GM21825 (cell line): ENCODE measurements at regions not wholly inside any gene's neighbourhood (a gene's known extent, or its start where the extent isn't known, plus 50 kb on each side); places are given as distances from the start of the nearest gene placed in this dataset.

Experiments
- ATAC-seq: cut with Tn5 transposase; IDR thresholded peaks from one replicate; pipeline ENCODE4 v1.9.1; 2021; ENCODE audit warnings: mild to moderate bottlenecking, moderate library complexity; ENCODE audit not compliant: unreplicated experiment

GRCh38 chr12:92615086-92615485 is 87.7 kb upstream of the PLEKHG7 start:
- ATAC-seq, result no peak

- no peak for ATAC-seq
These were observed 88.3 kb upstream of the PLEKHG7 start for GRCh38 chr12:92614502-92614901.

GRCh38 chr12:92614001-92614400 is 88.8 kb upstream of the PLEKHG7 start:
- no peak for ATAC-seq

GRCh38 chr12:92612611-92613010 is 90.2 kb upstream of the PLEKHG7 start:
- ATAC-seq, result no peak

DNA sequence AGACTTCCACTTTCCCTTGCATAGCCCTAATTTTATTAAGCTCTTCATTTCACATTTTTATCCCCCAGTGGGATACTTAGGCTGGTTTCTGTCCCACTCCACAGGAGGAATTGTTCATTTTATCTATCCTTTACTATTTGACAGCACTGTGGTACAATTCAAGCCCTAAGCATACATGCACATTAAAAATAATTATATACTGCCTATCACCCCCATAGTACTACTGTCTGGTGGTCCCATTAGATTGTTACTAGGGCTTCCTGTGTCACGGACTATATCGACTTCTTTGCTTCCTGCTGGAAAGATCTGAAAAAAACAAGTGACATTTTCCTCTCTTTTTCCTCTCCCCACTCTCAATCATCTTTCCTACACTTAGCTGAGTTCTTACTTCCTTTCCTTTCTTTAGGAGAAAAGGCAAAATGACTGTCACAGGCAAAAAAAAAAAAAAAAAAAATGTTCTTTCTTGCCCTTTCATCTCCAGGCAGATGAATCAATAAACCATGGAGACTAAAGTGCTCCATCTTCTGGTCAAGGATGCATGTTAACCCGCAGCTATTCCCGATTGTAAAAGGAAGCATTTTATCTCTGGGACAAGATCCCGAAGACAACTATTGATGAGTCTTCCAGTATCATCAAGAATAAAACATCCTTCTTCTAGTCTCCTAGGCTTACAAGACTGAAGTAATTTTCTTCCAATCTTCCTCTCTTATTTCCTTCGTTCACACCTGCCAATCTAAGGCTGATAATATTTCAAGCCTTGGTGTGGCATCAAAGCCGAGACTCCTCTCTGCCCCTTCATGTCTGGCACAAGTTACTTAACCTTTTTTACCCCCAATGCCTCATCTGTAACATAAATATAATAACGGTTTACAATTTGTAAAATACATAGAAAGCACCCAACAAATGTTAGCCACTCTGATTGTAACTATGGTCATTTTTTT is 94.4 kb upstream of the PLEKHG7 start:
- ATAC-seq, result no peak

DNA sequence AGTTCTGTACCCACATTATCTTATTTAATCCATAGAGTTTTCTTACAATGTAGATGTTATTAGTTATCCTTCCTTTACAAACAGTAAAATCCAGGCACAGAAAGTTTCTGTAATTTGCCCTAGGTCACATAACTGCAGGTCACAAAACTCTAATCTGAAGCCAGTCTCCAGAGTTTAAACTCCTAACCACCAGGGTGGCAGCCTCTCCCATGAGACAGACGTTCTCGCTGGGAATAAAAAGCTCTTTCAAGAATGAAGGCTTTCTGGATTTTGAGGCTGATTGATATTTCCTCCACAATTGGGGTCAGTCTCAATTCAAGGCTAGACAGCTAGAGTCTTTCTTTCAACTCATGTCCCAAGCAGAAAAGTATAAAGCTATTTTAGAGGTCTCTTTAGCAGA is 95.8 kb upstream of the PLEKHG7 start:
- ATAC-seq, result no peak

- no peak for ATAC-seq
These were observed 97.1 kb upstream of the PLEKHG7 start for GRCh38 chr12:92605621-92606170.

- no peak for ATAC-seq
These were observed 98.0 kb upstream of the PLEKHG7 start for GRCh38 chr12:92604786-92605185.

DNA sequence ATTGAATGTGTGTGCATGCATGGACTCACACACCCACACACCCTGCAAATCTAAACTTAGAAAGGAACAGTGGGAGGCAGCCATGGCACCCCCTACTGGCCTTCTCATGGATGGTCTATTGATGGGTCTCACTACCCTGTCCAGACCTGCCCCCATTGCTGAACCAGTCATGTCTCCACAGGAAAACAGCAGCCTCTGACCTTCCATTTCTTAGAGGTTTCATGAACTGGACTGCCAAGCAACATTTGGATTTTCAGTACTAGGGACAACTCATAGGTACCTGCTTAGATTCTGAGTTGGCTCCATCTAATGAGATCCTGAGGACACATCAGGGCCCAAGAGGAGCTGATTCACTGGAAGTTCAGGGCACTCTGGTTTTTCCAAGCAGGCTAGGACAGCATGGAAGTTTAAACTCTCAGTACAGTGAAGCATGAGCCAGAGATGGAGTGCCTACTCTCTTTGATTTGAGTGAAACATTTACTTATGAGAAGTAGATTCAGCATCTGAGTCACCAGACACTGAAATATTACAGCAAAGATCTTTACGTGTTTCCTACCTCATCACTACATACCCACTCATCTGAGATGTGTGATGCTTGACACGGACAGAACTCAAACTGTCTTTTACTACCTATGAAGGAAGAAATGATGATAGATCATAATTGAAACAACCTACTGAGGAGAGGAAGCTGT is 98.9 kb upstream of the PLEKHG7 start:
- ATAC-seq, result no peak

GRCh38 chr12:92602930-92603623 is 99.7 kb upstream of the PLEKHG7 start:
- no peak for ATAC-seq

DNA sequence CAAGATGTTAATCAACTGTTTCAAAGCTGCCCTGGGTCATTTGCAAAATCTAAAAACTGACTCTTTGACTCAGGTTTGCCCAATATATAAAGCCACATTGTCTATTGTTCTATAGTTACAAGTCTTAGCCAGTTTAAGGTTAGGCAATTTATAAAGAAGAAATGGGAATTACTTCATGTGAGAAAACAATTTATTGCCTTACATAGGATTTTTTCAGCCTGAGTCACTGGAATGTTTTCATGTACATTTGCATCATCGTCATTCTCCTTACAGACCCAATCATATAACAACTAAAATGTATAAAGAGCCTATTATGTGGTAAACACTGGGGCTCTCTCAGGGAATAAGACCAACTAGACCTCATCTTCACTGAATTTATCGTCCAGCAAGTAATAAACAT is 100.3 kb upstream of the PLEKHG7 start:
- ATAC-seq, result no peak

DNA sequence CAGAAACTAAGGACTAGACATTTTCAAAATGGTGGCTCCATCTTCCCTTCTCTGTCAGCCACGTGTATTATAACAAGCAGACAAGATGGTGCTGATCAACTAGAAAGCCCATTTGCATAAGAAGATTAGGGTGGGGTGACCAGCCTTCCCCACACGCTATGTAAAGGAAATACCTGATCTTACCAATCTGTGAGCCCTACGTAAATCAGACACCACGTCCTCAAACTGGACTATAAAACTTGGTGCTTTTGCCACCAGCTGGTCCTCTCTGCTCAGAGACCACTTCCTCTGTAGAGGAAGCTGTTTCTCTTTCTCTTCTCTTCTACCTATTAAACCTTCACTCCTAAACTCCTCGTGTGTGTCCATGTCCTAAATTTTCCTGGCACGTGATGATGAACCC is 101.1 kb upstream of the PLEKHG7 start:
- no peak for ATAC-seq

DNA sequence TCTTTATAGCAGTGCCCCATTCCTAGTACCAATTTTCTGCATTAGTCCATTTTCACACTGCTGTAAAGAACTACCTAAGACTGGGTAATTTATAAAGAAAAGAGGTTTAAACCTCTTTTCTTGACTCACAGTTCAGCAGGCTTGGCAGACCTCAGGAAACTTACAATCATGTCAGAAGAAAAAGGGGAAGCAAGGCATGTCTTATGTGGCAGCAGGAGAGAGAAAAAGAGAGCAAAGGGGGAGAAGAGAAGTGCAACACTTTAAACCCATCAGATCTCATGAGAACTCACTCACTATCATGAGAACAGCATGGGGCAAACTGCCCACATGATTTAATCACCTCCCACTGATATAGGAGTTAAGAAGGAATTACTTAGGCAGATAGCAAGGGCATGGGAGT is 101.6 kb upstream of the PLEKHG7 start:
- no peak for ATAC-seq

DNA sequence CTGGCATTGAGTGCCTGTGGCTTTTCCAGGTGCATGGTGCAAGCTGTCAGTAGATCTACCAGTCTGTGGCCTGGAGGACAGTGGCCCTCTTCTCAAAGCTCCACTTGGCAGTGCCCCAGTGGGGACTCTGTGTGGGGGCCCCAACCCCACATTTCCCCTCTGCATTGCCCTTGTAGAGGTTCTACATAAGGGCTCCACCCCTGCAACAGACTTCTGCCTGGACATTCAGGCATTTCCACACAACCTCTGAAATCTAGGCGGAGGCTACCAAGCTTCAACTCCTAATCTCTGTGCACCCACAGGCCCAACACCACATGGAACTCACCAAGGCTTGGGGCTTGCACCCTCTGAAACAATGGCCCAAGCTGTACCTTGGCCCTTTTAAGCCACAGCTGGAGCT is 102.7 kb upstream of the PLEKHG7 start:
- no peak for ATAC-seq

GRCh38 chr12:92597997-92598396 is 104.8 kb upstream of the PLEKHG7 start:
- no peak for ATAC-seq

DNA sequence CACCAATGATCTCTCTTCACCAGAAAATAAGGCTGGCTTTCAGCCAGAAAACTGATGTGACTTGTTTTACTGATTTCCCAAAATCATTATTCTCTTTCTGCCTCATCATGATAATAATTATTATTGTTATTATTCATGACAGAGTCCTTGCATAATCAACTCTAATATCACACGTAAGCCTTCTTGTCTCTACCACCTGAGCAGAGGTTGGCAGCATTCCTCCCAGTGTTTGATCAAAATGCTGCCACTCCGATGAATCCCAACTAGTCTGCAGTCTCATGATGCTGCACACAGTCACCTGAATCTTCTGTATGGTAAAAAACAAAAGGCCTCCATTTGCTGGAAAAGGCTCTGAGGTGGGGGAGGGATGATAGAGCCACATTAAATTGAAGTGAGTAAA is 105.7 kb upstream of the PLEKHG7 start:
- no peak for ATAC-seq

DNA sequence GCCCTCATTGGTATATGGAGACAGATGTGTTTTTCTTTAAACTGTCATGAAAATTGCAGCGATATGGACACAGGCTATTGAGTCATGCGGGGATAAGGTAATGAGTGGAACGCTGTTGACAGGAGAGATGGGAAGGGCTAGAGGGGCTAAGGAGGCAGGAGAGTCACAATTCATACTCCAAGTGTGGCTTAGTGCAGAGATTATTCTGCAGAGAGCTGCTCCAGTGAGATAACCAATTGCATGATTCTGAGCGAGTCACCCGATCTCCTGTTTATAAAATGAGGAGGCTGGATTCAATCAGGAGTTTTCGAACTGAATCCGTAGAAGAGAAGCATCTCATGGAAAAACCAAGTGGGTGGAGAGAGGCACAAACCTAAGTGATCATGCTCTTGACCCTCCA is 106.4 kb upstream of the PLEKHG7 start:
- ATAC-seq, result no peak

DNA sequence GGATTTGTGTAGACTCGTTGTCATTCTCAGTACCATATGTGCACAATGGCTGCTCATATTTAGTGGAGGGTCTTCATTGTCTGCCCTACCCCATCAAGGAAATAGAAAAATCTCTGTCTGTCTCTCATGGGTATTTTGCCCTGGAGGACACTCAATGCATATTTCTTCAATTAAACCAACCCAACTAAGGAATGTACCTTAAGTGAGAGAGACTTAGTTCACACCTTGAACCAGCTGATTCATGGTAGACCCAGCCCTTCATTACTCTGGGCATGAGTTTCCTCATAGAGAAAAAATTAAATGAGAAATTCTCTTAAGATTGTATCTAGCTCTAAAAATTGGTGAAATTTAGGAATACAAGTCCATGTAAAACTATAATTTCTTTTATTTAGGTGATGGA is 107.1 kb upstream of the PLEKHG7 start:
- ATAC-seq, result no peak

GRCh38 chr12:92593734-92594402 is 108.9 kb upstream of the PLEKHG7 start:
- peak; percentile 100 for ATAC-seq

- ATAC-seq, result no peak
These were observed 117.6 kb upstream of the PLEKHG7 start for GRCh38 chr12:92585115-92585727.
